HL-60 (cell line): ENCODE measurements at regions not wholly inside any gene's neighbourhood (a gene's known extent, or its start where the extent isn't known, plus 50 kb on each side); places are given as distances from the start of the nearest gene placed in this dataset.

ENCODE experiments used
- GABPA ChIP-seq: IDR thresholded peaks from 2 replicates; pipeline ENCODE4 v1.6.1; 2012; ENCODE audit warnings: low read depth
- POLR2AphosphoS5 ChIP-seq: IDR thresholded peaks from 2 replicates; pipeline ENCODE4 v1.6.1; 2012; ENCODE audit warnings: low read depth
- REST ChIP-seq: IDR thresholded peaks from 2 replicates; pipeline ENCODE4 v1.6.1; 2012; ENCODE audit warnings: low read depth; ENCODE audit not compliant: insufficient replicate concordance
- SPI1 ChIP-seq: IDR thresholded peaks from 2 replicates; pipeline ENCODE4 v1.6.1; 2012; ENCODE audit warnings: low read depth, mild to moderate bottlenecking, borderline replicate concordance
- TF ChIP-seq, protein P1 (sequence below): IDR thresholded peaks from one replicate; pipeline ENCODE4 v1.5.1; 2011; ENCODE audit warnings: low read length, control low read depth, inconsistent platforms; ENCODE audit not compliant: insufficient read depth

DNA sequence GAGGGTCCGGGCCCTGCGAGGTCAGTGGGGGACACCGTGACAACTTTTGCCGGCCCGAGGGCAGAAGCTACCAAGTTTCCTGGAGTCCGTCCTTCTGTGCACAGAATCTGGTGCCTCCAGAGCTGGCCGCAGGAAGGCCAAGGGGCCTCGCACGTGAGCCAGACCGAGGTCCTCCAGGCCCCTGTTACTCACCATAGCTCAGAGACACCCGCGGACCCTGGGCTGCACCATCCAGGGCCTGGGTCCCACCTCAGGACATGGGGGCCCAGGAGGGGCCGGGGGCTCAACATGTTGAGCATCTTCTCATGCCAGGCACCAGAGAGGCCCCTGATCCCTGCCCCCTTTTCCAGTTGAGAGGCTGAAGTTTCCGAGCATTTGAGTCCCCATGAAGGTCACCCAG, 87.9 kb downstream of the HMX1 start:
- TF ChIP-seq, protein P1, sequence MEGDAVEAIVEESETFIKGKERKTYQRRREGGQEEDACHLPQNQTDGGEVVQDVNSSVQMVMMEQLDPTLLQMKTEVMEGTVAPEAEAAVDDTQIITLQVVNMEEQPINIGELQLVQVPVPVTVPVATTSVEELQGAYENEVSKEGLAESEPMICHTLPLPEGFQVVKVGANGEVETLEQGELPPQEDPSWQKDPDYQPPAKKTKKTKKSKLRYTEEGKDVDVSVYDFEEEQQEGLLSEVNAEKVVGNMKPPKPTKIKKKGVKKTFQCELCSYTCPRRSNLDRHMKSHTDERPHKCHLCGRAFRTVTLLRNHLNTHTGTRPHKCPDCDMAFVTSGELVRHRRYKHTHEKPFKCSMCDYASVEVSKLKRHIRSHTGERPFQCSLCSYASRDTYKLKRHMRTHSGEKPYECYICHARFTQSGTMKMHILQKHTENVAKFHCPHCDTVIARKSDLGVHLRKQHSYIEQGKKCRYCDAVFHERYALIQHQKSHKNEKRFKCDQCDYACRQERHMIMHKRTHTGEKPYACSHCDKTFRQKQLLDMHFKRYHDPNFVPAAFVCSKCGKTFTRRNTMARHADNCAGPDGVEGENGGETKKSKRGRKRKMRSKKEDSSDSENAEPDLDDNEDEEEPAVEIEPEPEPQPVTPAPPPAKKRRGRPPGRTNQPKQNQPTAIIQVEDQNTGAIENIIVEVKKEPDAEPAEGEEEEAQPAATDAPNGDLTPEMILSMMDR, result no peak
- no peak for TF ChIP-seq SPI1
- no peak for TF ChIP-seq POLR2AphosphoS5
- TF ChIP-seq REST, result no peak
- no peak for TF ChIP-seq GABPA
